Fibroblast of mammary gland (primary cell): ENCODE measurements at regions not wholly inside any gene's neighbourhood (a gene's known extent, or its start where the extent isn't known, plus 50 kb on each side); places are given as distances from the start of the nearest gene placed in this dataset.
"Not testable (repeated sequence)": the region's sequence is repeated elsewhere in the genome, so short reads cannot be mapped to it uniquely, and the experiment has no call there.

Experiments
- DNase-seq: peaks from one replicate; pipeline ENCODE4 v3.0.0-alpha.2; 2010; ENCODE audit warnings: low read depth
- H3K4me3 ChIP-seq: 2 replicates; pipeline ENCODE4 v1.5.1; 2011; ENCODE audit warnings: low read depth, mild to moderate bottlenecking, low read length, moderate library complexity; ENCODE audit not compliant: control insufficient read depth
- TF ChIP-seq, protein P1 (sequence below): conservative IDR thresholded peaks from 2 replicates; pipeline ENCODE4 v1.5.1; 2011; ENCODE audit warnings: low read depth, low read length, inconsistent platforms; ENCODE audit not compliant: control insufficient read depth, insufficient read depth

DNA sequence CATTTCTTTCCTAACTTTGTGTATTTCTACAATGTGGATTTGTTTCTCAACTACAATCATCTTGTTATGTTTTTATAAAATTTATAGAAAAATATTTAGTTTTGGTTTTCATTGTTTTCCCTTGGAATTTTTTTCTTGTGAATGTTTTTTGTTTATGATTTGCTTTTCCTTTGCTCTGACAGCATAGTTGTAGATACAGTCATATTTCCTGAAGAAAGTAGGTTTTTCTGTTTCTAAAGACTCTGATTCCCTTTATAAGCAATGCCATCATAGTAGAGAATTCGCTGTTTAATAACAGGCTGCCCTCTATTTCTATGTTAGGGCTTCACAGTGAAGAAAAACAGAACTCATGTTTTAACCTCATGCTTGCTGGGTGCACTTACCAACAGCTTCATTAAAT lies 482.3 kb downstream of the ZBBX start:
- H3K4me3 ChIP-seq, result no peak overlapping the region
- no peak for DNase-seq
- TF ChIP-seq, protein P1, sequence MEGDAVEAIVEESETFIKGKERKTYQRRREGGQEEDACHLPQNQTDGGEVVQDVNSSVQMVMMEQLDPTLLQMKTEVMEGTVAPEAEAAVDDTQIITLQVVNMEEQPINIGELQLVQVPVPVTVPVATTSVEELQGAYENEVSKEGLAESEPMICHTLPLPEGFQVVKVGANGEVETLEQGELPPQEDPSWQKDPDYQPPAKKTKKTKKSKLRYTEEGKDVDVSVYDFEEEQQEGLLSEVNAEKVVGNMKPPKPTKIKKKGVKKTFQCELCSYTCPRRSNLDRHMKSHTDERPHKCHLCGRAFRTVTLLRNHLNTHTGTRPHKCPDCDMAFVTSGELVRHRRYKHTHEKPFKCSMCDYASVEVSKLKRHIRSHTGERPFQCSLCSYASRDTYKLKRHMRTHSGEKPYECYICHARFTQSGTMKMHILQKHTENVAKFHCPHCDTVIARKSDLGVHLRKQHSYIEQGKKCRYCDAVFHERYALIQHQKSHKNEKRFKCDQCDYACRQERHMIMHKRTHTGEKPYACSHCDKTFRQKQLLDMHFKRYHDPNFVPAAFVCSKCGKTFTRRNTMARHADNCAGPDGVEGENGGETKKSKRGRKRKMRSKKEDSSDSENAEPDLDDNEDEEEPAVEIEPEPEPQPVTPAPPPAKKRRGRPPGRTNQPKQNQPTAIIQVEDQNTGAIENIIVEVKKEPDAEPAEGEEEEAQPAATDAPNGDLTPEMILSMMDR, result no peak

DNA sequence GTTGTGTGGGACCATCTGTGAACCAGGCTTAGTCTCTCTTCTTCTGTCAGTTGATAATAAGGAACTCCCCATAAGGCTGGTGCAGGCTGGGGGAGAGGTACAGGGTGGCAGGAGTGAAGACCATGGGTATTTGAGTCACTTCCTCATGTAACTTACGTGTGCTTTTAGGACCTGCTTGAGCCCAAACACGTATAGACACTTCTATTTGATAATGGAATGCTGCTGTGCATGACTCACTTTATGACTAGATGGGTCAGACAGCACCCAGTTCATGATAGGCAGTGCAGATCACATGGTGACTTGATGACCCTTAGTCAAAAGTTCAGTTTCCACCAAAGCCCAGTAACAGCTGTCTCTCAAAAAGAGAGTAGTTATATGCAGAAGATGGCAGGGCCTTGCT lies 490.9 kb downstream of the ZBBX start:
- no peak for DNase-seq
- no peak overlapping the region for H3K4me3 ChIP-seq
- TF ChIP-seq, protein P1, result no peak

DNA sequence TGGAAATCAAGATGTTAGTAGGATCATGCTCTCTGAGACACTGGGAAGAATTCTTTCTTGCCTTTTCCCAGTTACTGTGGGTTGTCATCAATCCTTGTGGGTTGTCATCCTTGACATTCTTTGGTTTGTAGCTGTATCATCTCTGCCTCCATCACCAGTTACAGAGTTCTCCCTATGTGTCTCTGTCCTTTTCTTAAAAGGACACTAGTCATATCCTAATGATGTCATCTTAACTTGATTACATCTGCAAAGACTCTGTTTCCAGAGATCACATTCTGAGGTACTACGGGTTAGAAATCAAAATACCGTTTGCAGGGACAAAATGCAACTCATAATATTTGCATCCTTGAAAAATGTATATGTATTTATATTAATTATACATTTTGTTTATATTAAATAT lies 500.4 kb downstream of the ZBBX start:
- TF ChIP-seq, protein P1, result no peak
- no peak overlapping the region for H3K4me3 ChIP-seq
- no peak for DNase-seq

DNA sequence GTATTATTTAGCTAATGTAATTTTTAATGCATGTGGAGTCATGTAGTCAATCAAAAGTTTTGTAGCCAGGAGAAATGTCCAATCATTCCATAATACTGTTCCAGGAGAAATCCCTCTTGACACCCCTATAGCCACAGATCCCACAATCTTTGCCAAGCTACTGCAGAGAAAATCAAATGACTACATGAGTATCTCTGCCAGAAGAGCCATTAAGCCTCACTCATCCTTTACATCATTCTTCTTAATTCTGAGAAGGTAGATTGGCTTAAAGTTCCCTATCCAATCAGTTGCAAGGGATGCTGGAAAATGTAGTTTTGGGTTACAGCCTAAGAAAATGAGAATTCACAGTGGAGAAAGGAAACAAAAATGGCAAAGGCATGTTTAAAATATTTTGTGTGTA lies 502.1 kb downstream of the ZBBX start:
- DNase-seq, result no peak
- no peak overlapping the region for H3K4me3 ChIP-seq
- TF ChIP-seq, protein P1, result no peak

DNA sequence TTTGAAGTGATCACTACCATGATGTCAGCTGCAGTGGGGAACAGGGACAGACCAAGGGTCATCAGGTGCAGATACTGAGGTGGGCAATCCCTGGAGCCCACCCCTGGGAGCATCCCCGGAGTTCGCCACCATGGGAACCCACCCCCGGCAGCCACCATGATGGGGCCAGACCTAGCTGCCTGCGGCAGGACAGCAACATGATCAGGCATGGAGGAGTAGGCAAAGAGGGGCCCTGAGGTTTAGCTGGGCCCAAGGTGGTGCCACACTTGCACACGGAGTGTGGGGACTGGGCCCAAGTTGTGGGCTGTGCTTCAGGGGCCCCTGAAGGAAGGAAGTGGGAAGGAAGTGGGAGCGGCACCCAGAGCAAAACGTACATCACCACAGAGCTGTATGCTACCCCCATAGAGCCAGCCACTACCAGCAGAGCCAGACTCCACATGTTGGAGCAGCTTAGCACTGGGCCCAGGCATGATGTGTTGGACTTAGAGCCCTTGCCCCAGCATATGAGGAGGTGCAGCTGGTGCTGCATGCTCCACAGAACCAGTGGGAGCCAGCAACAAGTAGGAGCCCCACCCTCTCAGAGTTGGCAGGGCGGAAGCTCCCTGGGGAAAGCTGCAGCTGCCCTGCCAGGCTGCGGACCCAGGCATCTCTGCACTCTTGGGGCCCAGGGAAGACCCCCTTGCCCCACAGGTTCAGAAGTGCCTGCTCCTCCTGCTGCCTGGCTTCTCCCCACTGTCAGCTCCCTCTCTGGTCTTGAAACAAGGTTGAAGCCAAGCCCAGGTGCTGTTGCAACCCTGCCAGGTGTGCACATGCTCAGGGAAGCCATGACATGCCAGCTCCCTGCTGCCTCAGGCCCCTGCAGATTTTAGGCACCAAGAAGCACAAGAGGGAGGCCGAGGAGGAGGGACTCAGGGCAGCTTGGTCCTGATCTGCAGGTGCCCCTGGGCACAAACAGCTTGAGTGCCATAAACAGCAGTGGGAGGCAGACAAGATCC lies 515.3 kb downstream of the ZBBX start:
- TF ChIP-seq, protein P1, result no peak
- no peak for DNase-seq
- H3K4me3 ChIP-seq, result no peak overlapping the region

DNA sequence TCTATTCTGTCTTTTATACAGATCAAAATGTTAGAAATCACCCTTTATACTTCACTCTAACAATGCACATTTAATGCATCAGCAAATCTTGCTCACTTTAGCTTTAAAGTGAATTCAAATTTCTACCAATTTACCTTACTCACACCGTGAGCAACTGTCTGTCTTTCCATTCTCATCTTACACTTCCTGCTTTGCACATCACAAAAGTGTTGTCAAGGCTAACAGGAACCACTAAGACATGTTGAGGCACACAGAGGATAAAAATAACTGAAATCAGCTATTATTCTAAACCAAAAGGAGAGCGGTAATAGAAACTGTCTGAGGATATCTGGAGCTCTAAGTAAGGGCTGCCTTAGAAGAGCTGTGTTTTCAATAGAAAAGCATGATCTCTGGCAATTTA lies 519.9 kb downstream of the ZBBX start:
- DNase-seq, result no peak
- TF ChIP-seq, protein P1, result no peak
- no peak overlapping the region for H3K4me3 ChIP-seq

DNA sequence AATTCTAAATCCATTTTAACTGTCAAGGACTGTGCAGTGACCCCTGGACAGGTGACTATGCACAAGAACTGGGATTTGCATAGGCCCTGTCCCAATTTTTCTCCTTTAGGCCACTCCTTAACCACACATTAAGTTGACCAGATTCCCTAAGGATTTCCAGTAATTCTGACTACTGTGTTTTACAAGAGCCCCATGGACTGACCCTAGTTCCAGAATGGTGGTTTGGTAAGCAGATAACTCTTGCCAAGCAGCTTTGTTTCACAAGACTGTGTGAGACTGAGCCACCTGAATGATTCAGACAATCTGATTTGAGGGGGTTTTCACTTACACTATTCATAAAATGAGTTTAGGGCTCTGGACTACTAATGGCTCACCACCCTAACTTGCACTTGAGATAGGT lies 535.8 kb downstream of the ZBBX start:
- DNase-seq, result no peak
- no peak overlapping the region for H3K4me3 ChIP-seq
- TF ChIP-seq, protein P1, result no peak

DNA sequence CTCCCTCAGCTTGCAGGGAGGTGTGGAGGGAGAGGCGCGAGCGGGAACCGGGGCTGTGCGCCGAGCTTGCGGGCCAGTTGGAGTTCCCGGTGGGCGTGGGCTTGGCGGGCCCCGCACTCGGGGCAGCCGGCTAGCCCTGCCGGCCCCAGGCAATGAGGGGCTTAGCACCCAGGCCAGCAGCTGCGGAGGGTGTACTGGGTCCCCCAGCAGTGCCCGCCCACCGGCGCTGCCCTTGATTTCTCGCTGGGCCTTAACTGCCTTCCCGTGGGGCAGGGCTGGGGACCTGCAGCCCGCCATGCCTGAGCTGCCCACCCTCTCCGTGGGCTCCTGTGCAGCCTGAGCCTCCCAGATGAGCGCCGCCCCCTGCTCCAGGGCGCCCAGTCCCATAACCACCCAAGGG lies 537.3 kb downstream of the ZBBX start:
- H3K4me3 ChIP-seq, DNase-seq: not testable (repeated sequence)
